ENCODE measurements at regions not wholly inside any gene's neighbourhood (a gene's known extent, or its start where the extent isn't known, plus 50 kb on each side); places are given as distances from the start of the nearest gene placed in this dataset.

GRCh38 chr12:4034921-4035320, 161.7 kb upstream of the PARP11 start:
- TF ChIP-seq EZH2 (IDR thresholded peaks at IDR 0.05; ENCODE audit: borderline replicate concordance, low read depth, low read length, poor library complexity, severe bottlenecking) (no peak), CTCF (conservative IDR thresholded peaks at IDR 0.05; ENCODE audit: low read depth, low read length) (no peak)

All from A673 (cell line).